Mesendoderm (in vitro differentiated cells): ENCODE measurements at regions not wholly inside any gene's neighbourhood (a gene's known extent, or its start where the extent isn't known, plus 50 kb on each side); places are given as distances from the start of the nearest gene placed in this dataset.
A peak's percentile ranks its signal among the peaks of the same experiment; 100 is the strongest.
"Not testable (repeated sequence)": the region's sequence is repeated elsewhere in the genome, so short reads cannot be mapped to it uniquely, and the experiment has no call there.

Source experiments
- DNase-seq: peaks from one replicate; pipeline ENCODE4 v3.0.0; 2013
- H2AK5ac ChIP-seq: 2 replicates; pipeline ENCODE4 v1.6.1; 2013; ENCODE audit warnings: low read length, inconsistent platforms
- H2BK120ac ChIP-seq: 2 replicates; pipeline ENCODE4 v1.6.1; 2013; ENCODE audit warnings: low read depth, mild to moderate bottlenecking, low read length, moderate library complexity, mixed read lengths
- H2BK15ac ChIP-seq: replicated peaks from 2 replicates; pipeline ENCODE4 v1.6.1; 2013; ENCODE audit warnings: low read depth, mild to moderate bottlenecking, moderate library complexity
- H2BK5ac ChIP-seq: 2 replicates; pipeline ENCODE4 v1.6.1; 2013; ENCODE audit warnings: low read length, inconsistent platforms
- H3K18ac ChIP-seq: 2 replicates; pipeline ENCODE4 v1.6.1; 2013; ENCODE audit warnings: mild to moderate bottlenecking, low read length, mixed read lengths
- H3K23ac ChIP-seq: one replicate; pipeline ENCODE4 v1.6.1; 2013; ENCODE audit warnings: low read length
- H3K27ac ChIP-seq: 2 replicates; pipeline ENCODE4 v1.5.1; 2013; ENCODE audit warnings: low read depth, mild to moderate bottlenecking, inconsistent platforms, low read length, moderate library complexity
- H3K27me3 ChIP-seq: 2 replicates; pipeline ENCODE4 v1.6.1; 2013; ENCODE audit warnings: low read length, control low read depth, mild to moderate bottlenecking, inconsistent platforms; ENCODE audit not compliant: insufficient read depth, poor library complexity
- H3K36me3 ChIP-seq: 2 replicates; pipeline ENCODE4 v1.6.1; 2013; ENCODE audit warnings: low read length, inconsistent platforms; ENCODE audit not compliant: control insufficient read depth, insufficient read depth
- H3K4ac ChIP-seq: one replicate; pipeline ENCODE4 v1.6.1; 2013; ENCODE audit warnings: low read depth, mild to moderate bottlenecking, low read length, moderate library complexity
- H3K4me1 ChIP-seq: 2 replicates; pipeline ENCODE4 v1.6.1; 2013; ENCODE audit warnings: low read depth, low read length, inconsistent platforms; ENCODE audit not compliant: control insufficient read depth
- H3K4me2 ChIP-seq: 2 replicates; pipeline ENCODE4 v1.6.1; 2013; ENCODE audit warnings: low read length
- H3K4me3 ChIP-seq: 2 replicates; pipeline ENCODE4 v1.5.1; 2013; ENCODE audit warnings: mild to moderate bottlenecking, low read length
- H3K56ac ChIP-seq: one replicate; pipeline ENCODE4 v1.6.1; 2013; ENCODE audit warnings: low read length
- H3K79me1 ChIP-seq: 2 replicates; pipeline ENCODE4 v1.6.1; 2013; ENCODE audit warnings: low read length, inconsistent platforms
- H3K79me2 ChIP-seq: 2 replicates; pipeline ENCODE4 v1.6.1; 2013; ENCODE audit warnings: mild to moderate bottlenecking, low read length; ENCODE audit not compliant: control insufficient read depth, insufficient read depth
- H3K9ac ChIP-seq: 2 replicates; pipeline ENCODE4 v1.6.1; 2013; ENCODE audit warnings: low read length, inconsistent platforms
- H4K5ac ChIP-seq: one replicate; pipeline ENCODE4 v1.6.1; 2013; ENCODE audit warnings: low read length
- H4K8ac ChIP-seq: one replicate; pipeline ENCODE4 v1.6.1; 2013; ENCODE audit warnings: low read depth, mild to moderate bottlenecking, control low read depth, low read length, moderate library complexity
- WGBS: extraction: QIAGEN DNeasy Blood & Tissue Kit; methylation state at CpG from one replicate; pipeline ENCODE4 v1.1.7; 2013; ENCODE audit warnings: low lambda C conversion rate, missing lambda C conversion rate; ENCODE audit not compliant: insufficient coverage; ENCODE audit errors: extremely low coverage; 5-methylcytosine and 5-hydroxymethylcytosine counted together

GRCh38 chr6:133811557-133811956 is 77.4 kb upstream of the TCF21 start:
- H3K36me3 ChIP-seq, result no peaks in the 10 kb centered on the region
- H3K79me1 ChIP-seq, result no peaks in the 10 kb centered on the region
- H4K5ac ChIP-seq, result no peak overlapping the region
- no peaks in the 10 kb centered on the region for H3K27me3 ChIP-seq
- H3K4me3 ChIP-seq, result no peak overlapping the region
- H2AK5ac ChIP-seq, result no peak overlapping the region
- H2BK120ac ChIP-seq, result no peak overlapping the region
- H2BK5ac ChIP-seq, result no peak overlapping the region
- no peaks in the 10 kb centered on the region for H3K4me1 ChIP-seq
- no peak overlapping the region for H3K4ac ChIP-seq
- no peak overlapping the region for H3K27ac ChIP-seq
- DNase-seq, result no peak
- no peak overlapping the region for H3K56ac ChIP-seq
- H3K23ac ChIP-seq, result no peak overlapping the region
- H3K79me2 ChIP-seq, result no peaks in the 10 kb centered on the region
- no peak overlapping the region for H3K18ac ChIP-seq
- no peak overlapping the region for H2BK15ac ChIP-seq
- no peak overlapping the region for H3K4me2 ChIP-seq
- no CpG with 5 or more reads among the region's 3 CpGs for WGBS
- H4K8ac ChIP-seq, result no peak overlapping the region
- H3K9ac ChIP-seq, result no peak overlapping the region

DNA sequence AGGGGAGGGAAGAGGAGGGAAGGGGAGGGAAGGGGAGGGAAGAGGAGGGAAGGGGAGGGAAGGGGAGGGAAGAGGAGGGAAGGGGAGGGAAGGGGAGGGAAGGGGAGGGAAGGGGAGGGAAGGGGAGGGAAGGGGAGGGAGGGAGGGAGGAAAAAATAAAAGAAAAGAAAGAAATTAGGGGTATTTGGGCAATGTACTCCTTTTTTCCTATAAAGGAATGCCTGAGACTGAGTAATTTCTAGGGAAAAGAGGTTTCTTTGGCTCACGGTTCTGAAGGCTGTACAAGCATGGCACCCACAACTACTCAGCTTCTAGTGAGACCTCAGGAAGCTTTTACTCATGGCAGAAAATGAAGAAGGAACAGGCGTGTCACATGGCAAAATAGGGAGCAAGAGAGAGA is 76.5 kb upstream of the TCF21 start:
- H3K56ac ChIP-seq, H4K5ac ChIP-seq, H3K23ac ChIP-seq, H3K4ac ChIP-seq, H2BK120ac ChIP-seq, H2BK15ac ChIP-seq, H2AK5ac ChIP-seq, H3K18ac ChIP-seq, H3K36me3 ChIP-seq, H4K8ac ChIP-seq, H3K9ac ChIP-seq, H3K27ac ChIP-seq, H3K79me1 ChIP-seq, H3K79me2 ChIP-seq, H3K4me2 ChIP-seq, H3K4me1 ChIP-seq, H3K4me3 ChIP-seq, H2BK5ac ChIP-seq, H3K27me3 ChIP-seq, DNase-seq: not testable (repeated sequence)
- no CpG with 5 or more reads among the region's 2 CpGs for WGBS

GRCh38 chr6:133814238-133814637 is 74.7 kb upstream of the TCF21 start:
- no peak overlapping the region for H4K8ac ChIP-seq
- H3K79me1 ChIP-seq, result no peaks in the 10 kb centered on the region
- no peak overlapping the region for H3K27ac ChIP-seq
- no peak overlapping the region for H3K56ac ChIP-seq
- H3K4me1 ChIP-seq, result no peaks in the 10 kb centered on the region
- H3K27me3 ChIP-seq, result no peaks in the 10 kb centered on the region
- no peak overlapping the region for H3K4me2 ChIP-seq
- no peak overlapping the region for H3K9ac ChIP-seq
- no peaks in the 10 kb centered on the region for H3K36me3 ChIP-seq
- no peak overlapping the region for H4K5ac ChIP-seq
- H2BK5ac ChIP-seq, result no peak overlapping the region
- no peak overlapping the region for H2BK15ac ChIP-seq
- peak; percentile 42 for DNase-seq
- no peak overlapping the region for H2AK5ac ChIP-seq
- no peak overlapping the region for H3K18ac ChIP-seq
- H3K4ac ChIP-seq, result no peak overlapping the region
- no CpG with 5 or more reads among the region's 1 CpG for WGBS
- no peak overlapping the region for H2BK120ac ChIP-seq
- no peak overlapping the region for H3K23ac ChIP-seq
- H3K4me3 ChIP-seq, result no peak overlapping the region
- H3K79me2 ChIP-seq, result no peaks in the 10 kb centered on the region

GRCh38 chr6:133814797-133815196 is 74.1 kb upstream of the TCF21 start:
- Histone ChIP-seq H3K18ac (no peak overlapping the region), H3K36me3 (no peaks in the 10 kb centered on the region), H3K4ac (no peak overlapping the region), H2AK5ac (no peak overlapping the region), H3K23ac (no peak overlapping the region), H3K4me2 (no peak overlapping the region), H3K27me3 (no peaks in the 10 kb centered on the region), H2BK120ac (no peak overlapping the region), H3K27ac (no peak overlapping the region), H3K79me2 (no peaks in the 10 kb centered on the region), H4K8ac (no peak overlapping the region), H3K56ac (no peak overlapping the region), H3K79me1 (no peaks in the 10 kb centered on the region), H3K9ac (no peak overlapping the region), H2BK15ac (no peak overlapping the region), H3K4me1 (no peaks in the 10 kb centered on the region), H4K5ac (no peak overlapping the region), H2BK5ac (no peak overlapping the region), H3K4me3 (no peak overlapping the region)
- peak; percentile 58 for DNase-seq
- no CpG with 5 or more reads among the region's 1 CpG for whole genome bisulfite sequencing

DNA sequence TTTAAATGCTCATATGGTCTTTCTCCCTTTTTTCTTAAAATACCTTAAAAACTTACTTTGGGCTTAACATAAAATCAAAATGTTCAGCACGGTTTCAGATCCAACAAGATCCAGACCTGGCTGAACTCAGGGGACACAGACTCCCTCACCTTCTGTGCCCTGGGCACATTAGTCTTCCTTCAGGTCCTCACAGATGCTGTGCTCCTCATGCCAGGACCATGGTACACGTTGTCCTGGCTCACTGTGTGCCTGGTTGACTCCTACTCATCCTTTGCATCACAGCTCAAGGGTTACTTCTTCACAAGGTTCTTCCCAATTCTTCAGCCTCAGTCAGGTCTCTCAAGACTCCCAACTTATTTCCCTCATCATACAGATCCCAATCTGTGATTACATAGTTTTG is 73.6 kb upstream of the TCF21 start:
- Histone ChIP-seq H3K79me1 (no peaks in the 10 kb centered on the region), H3K4me1 (no peaks in the 10 kb centered on the region), H3K4ac (no peak overlapping the region), H2BK5ac (no peak overlapping the region), H2AK5ac (no peak overlapping the region), H3K4me3 (no peak overlapping the region), H3K18ac (no peak overlapping the region), H3K9ac (no peak overlapping the region), H3K56ac (no peak overlapping the region), H3K4me2 (no peak overlapping the region), H2BK120ac (no peak overlapping the region), H4K5ac (no peak overlapping the region), H3K23ac (no peak overlapping the region), H3K36me3 (no peaks in the 10 kb centered on the region), H2BK15ac (no peak overlapping the region), H4K8ac (no peak overlapping the region), H3K27ac (no peak overlapping the region), H3K27me3 (no peaks in the 10 kb centered on the region), H3K79me2 (no peaks in the 10 kb centered on the region)
- no peak for DNase-seq
- no CpG with 5 or more reads among the region's 2 CpGs for WGBS

- no peak overlapping the region for H3K9ac ChIP-seq
- no peak overlapping the region for H3K56ac ChIP-seq
- no peak overlapping the region for H3K27ac ChIP-seq
- H2BK5ac ChIP-seq, result no peak overlapping the region
- no peak overlapping the region for H4K5ac ChIP-seq
- no peak overlapping the region for H3K4ac ChIP-seq
- no peak overlapping the region for H2BK15ac ChIP-seq
- H4K8ac ChIP-seq, result no peak overlapping the region
- no peak overlapping the region for H3K4me2 ChIP-seq
- no peak overlapping the region for H3K4me3 ChIP-seq
- DNase-seq, result no peak
- H3K79me2 ChIP-seq, result no peaks in the 10 kb centered on the region
- no CpG with 5 or more reads among the region's 1 CpG for WGBS
- no peak overlapping the region for H3K23ac ChIP-seq
- H3K79me1 ChIP-seq, result no peaks in the 10 kb centered on the region
- no peak overlapping the region for H2AK5ac ChIP-seq
- no peak overlapping the region for H2BK120ac ChIP-seq
- H3K27me3 ChIP-seq, result no peaks in the 10 kb centered on the region
- H3K18ac ChIP-seq, result no peak overlapping the region
- no peaks in the 10 kb centered on the region for H3K36me3 ChIP-seq
- no peaks in the 10 kb centered on the region for H3K4me1 ChIP-seq
Observed at GRCh38 chr6:133816171-133816570, 72.7 kb upstream of the TCF21 start.
